ENCODE measurements at regions not wholly inside any gene's neighbourhood (a gene's known extent, or its start where the extent isn't known, plus 50 kb on each side); places are given as distances from the start of the nearest gene placed in this dataset.

DNA sequence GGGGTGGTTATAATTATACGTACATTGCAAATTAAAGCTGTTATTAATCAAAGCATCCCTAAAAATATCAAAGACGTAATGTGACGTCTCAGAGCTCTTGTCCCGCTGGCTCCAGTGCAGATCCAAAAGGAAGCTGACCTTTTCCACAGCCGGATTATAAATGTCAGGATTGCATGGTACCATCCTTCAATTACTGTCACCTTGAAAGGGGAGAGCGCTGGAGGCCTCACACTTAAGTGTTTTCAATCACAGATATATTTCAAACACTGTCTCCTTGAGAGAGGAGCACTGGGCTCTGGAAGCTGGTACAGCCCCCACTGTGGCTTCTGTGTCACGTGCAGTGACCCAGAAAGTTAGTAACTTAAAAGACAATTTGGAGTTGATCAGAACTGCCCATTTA is 94.2 kb downstream of the AIPL1 start:
- no peak overlapping the region for H3K23ac ChIP-seq (ENCODE audit: insufficient read length)
- no peaks in the 10 kb centered on the region for H3K4me1 ChIP-seq (replicated peaks in 1 of 4; ENCODE audit: control insufficient read depth in 3 of 4, insufficient read depth in 4 of 4, low read length in 3 of 4)
- no peak overlapping the region for H4K91ac ChIP-seq (replicated peaks; ENCODE audit: insufficient read length, low read length)
- no peak overlapping the region for H2AFZ ChIP-seq (ENCODE audit: low read length)
- no peak overlapping the region for H3K27ac ChIP-seq (ENCODE audit: low read depth, low read length)
- H3K79me1 ChIP-seq (ENCODE audit: low read depth, low read length): no peaks in the 10 kb centered on the region
- no peak overlapping the region for H4K8ac ChIP-seq (ENCODE audit: extremely low read depth, insufficient read depth, low read length)
- H3K36me3 ChIP-seq (ENCODE audit: control insufficient read depth in 2 of 4, insufficient read depth in 4 of 4, low read length in 3 of 4): no peaks in the 10 kb centered on the region
- WGBS, 2 experiments (ENCODE audit: extremely low coverage in 1 of 2, insufficient coverage in 1 of 2, insufficient read length in 1 of 2, insufficient replicate concordance in 2 of 2, low coverage in 1 of 2, low lambda C conversion rate in 2 of 2, missing lambda C conversion rate in 1 of 2): 89% methylated on average over 7 of the region's 7 CpGs; no CpG with 5 or more reads in 1 of the 2 experiments
- no peak overlapping the region for H4K5ac ChIP-seq (ENCODE audit: insufficient read length, low read depth, low read length)
- H3K9me3 ChIP-seq (ENCODE audit: insufficient read depth in 2 of 2, low read depth in 1 of 2, low read length in 1 of 2): no peaks in the 10 kb centered on the region
- FAIRE-seq (no peak), DNase-seq (ENCODE audit: low read depth in 1 of 2, low spot score in 2 of 2) (no peak)
- no peak overlapping the region for H2BK5ac ChIP-seq (ENCODE audit: low read depth, low read length)
- ChIA-PET POLR2A (ENCODE audit: partially characterized antibody) (no interaction called here), CTCF (ENCODE audit: partially characterized antibody) (interaction anchor here (0.8 to 2.0 kb wide), 6 partner anchors 8 to 107 kb away, joined by 3 to 8 read pairs (median 3); no protein-coding TSS in a partner anchor)
- no peak overlapping the region for H2AK5ac ChIP-seq (ENCODE audit: low read depth, low read length)
- no peak overlapping the region for H2BK20ac ChIP-seq (ENCODE audit: low read length)
- H3K14ac ChIP-seq (ENCODE audit: insufficient read length): no peak overlapping the region
- no peak overlapping the region for H3K4me3 ChIP-seq (ENCODE audit: extremely low read depth in 1 of 4, insufficient read depth in 2 of 4, low read depth in 3 of 4, low read length in 4 of 4)
- H3K27me3 ChIP-seq (replicated peaks in 1 of 4; ENCODE audit: control insufficient read depth in 3 of 4, extremely low read depth in 1 of 4, insufficient read depth in 3 of 4, low read length in 3 of 4): no peaks in the 10 kb centered on the region; a peak in 1 of 7 replicates
- H3K79me2 ChIP-seq (ENCODE audit: control insufficient read depth in 1 of 2, insufficient read depth in 2 of 2, low read length in 2 of 2): no peaks in the 10 kb centered on the region
- H4K20me1 ChIP-seq (replicated peaks in 1 of 2; ENCODE audit: control insufficient read depth in 1 of 2, insufficient read depth in 2 of 2, low read length in 2 of 2): no peaks in the 10 kb centered on the region
- no peak overlapping the region for H2BK15ac ChIP-seq (ENCODE audit: low read length)
- no peak overlapping the region for H3K56ac ChIP-seq (replicated peaks; ENCODE audit: insufficient read length, low read depth, low read length)
- no peak overlapping the region for H3K18ac ChIP-seq (ENCODE audit: extremely low read depth, low read length)
- no peak overlapping the region for H3K9ac ChIP-seq (replicated peaks in 1 of 4; ENCODE audit: extremely low read depth in 1 of 4, low read depth in 3 of 4, low read length in 3 of 4)
- no peak overlapping the region for H3K4ac ChIP-seq (replicated peaks; ENCODE audit: insufficient read length, low read depth, low read length)
- no peaks in the 10 kb centered on the region for H3K23me2 ChIP-seq (ENCODE audit: low read depth, low read length)
- H2BK120ac ChIP-seq (replicated peaks; ENCODE audit: low read depth, low read length): no peak overlapping the region
- H3K4me2 ChIP-seq (ENCODE audit: insufficient read depth in 1 of 2, low read depth in 2 of 2, low read length in 2 of 2): no peak overlapping the region
- H2BK12ac ChIP-seq (ENCODE audit: low read depth, low read length): no peak overlapping the region
- no peak for TF ChIP-seq YY1 (IDR thresholded peaks at IDR 0.05; ENCODE audit: low read depth, low read length)
- TF ChIP-seq BACH1 (IDR thresholded peaks at IDR 0.05; ENCODE audit: low read length): no peak
- TF ChIP-seq RAD21 (IDR thresholded peaks at IDR 0.05 in 1 of 2, conservative IDR thresholded peaks at IDR 0.05 in 1 of 2; ENCODE audit: low read depth in 2 of 2, low read length in 2 of 2): no peak
- TF ChIP-seq TEAD4 (IDR thresholded peaks at IDR 0.05; ENCODE audit: low read depth, low read length): no peak
- TF ChIP-seq CHD2 (IDR thresholded peaks at IDR 0.05; ENCODE audit: low read length): no peak
- TF ChIP-seq SIX5 (IDR thresholded peaks at IDR 0.05; ENCODE audit: low read depth, low read length): no peak
- TF ChIP-seq KDM4A (IDR thresholded peaks at IDR 0.05; ENCODE audit: low read depth, low read length, severe bottlenecking): no peak
- TF ChIP-seq CEBPB (IDR thresholded peaks at IDR 0.05; ENCODE audit: low read depth, low read length): no peak
- no peak for TF ChIP-seq JUN (IDR thresholded peaks at IDR 0.05; ENCODE audit: low read depth, low read length)
- TF ChIP-seq SIN3A (conservative IDR thresholded peaks at IDR 0.05 in 1 of 2, IDR thresholded peaks at IDR 0.05 in 1 of 2; ENCODE audit: low read depth in 1 of 2, low read length in 2 of 2): no peak
- no peak for TF ChIP-seq TAF1 (IDR thresholded peaks at IDR 0.05; ENCODE audit: low read depth, low read length)
- no peak for TF ChIP-seq CTCF (IDR thresholded peaks at IDR 0.05; ENCODE audit: control extremely low read depth in 1 of 3, insufficient read depth in 1 of 3, low read depth in 1 of 3, low read length in 3 of 3)
- TF ChIP-seq BRCA1 (IDR thresholded peaks at IDR 0.05; ENCODE audit: low read depth, low read length): no peak

Measured in H1 (cell line).